ENCODE measurements at regions not wholly inside any gene's neighbourhood (a gene's known extent, or its start where the extent isn't known, plus 50 kb on each side); places are given as distances from the start of the nearest gene placed in this dataset.

GRCh38 chr14:95453713-95453980, 62.8 kb downstream of the SYNE3 start:
- no peak overlapping the region for H3K27ac ChIP-seq (ENCODE audit: low read length)
- TF ChIP-seq CTCF (IDR thresholded peaks at IDR 0.05; ENCODE audit: low read depth, low read length) (no peak), EZH2phosphoT487 (IDR thresholded peaks at IDR 0.05; ENCODE audit: low read depth) (no peak)
- no peaks in the 10 kb centered on the region for H3K9me3 ChIP-seq (ENCODE audit: insufficient read depth, low read length)
- peaks cover 80% of the 10 kb centered on the region for H3K36me3 ChIP-seq (replicated peaks; ENCODE audit: low read depth, low read length)
- H3K4me1 ChIP-seq (ENCODE audit: low read length) = peaks cover 19% of the 10 kb centered on the region
- no peak overlapping the region for H3K4me3 ChIP-seq (ENCODE audit: low read length)
- no peak overlapping the region for H2AFZ ChIP-seq (ENCODE audit: low read depth, low read length)
- no peak overlapping the region for H3K9ac ChIP-seq (ENCODE audit: low read length)
- no peaks in the 10 kb centered on the region for H3K27me3 ChIP-seq (ENCODE audit: low read depth, low read length)
- peaks cover 4% of the 10 kb centered on the region; the same call in 1 of the 2 replicates for H4K20me1 ChIP-seq (ENCODE audit: insufficient read depth, low read length)
- H3K4me2 ChIP-seq (ENCODE audit: low read length) = no peak overlapping the region
- no peaks in the 10 kb centered on the region for H3K79me2 ChIP-seq (ENCODE audit: low read length)

GRCh38 chr14:95452893-95453712, 63.3 kb downstream of the SYNE3 start:
- no peak overlapping the region for H3K9ac ChIP-seq (ENCODE audit: low read length)
- H4K20me1 ChIP-seq (ENCODE audit: insufficient read depth, low read length) = peaks cover under 1% of the 10 kb centered on the region; the same call in 1 of the 2 replicates
- peaks cover 16% of the 10 kb centered on the region for H3K4me1 ChIP-seq (ENCODE audit: low read length)
- TF ChIP-seq CTCF (IDR thresholded peaks at IDR 0.05; ENCODE audit: low read depth, low read length) (no peak), EZH2phosphoT487 (IDR thresholded peaks at IDR 0.05; ENCODE audit: low read depth) (no peak)
- H3K27ac ChIP-seq (ENCODE audit: low read length) = no peak overlapping the region
- H3K9me3 ChIP-seq (ENCODE audit: insufficient read depth, low read length) = no peaks in the 10 kb centered on the region
- H3K27me3 ChIP-seq (ENCODE audit: low read depth, low read length) = no peaks in the 10 kb centered on the region
- peaks cover 75% of the 10 kb centered on the region for H3K36me3 ChIP-seq (replicated peaks; ENCODE audit: low read depth, low read length)
- H2AFZ ChIP-seq (ENCODE audit: low read depth, low read length) = no peak overlapping the region
- no peak overlapping the region for H3K4me2 ChIP-seq (ENCODE audit: low read length)
- H3K4me3 ChIP-seq (ENCODE audit: low read length) = no peak overlapping the region
- no peaks in the 10 kb centered on the region for H3K79me2 ChIP-seq (ENCODE audit: low read length)

- Histone ChIP-seq H3K27ac (ENCODE audit: low read length) (no peak overlapping the region), H3K9me3 (ENCODE audit: insufficient read depth, low read length) (no peaks in the 10 kb centered on the region), H3K36me3 (replicated peaks; ENCODE audit: low read depth, low read length) (peaks cover 76% of the 10 kb centered on the region), H4K20me1 (ENCODE audit: insufficient read depth, low read length) (no peaks in the 10 kb centered on the region; the same call in 1 of the 2 replicates), H3K4me2 (ENCODE audit: low read length) (no peak overlapping the region), H3K4me1 (ENCODE audit: low read length) (peaks cover 8% of the 10 kb centered on the region), H2AFZ (ENCODE audit: low read depth, low read length) (no peak overlapping the region), H3K4me3 (ENCODE audit: low read length) (no peak overlapping the region), H3K9ac (ENCODE audit: low read length) (no peak overlapping the region), H3K79me2 (ENCODE audit: low read length) (no peaks in the 10 kb centered on the region), H3K27me3 (ENCODE audit: low read depth, low read length) (no peaks in the 10 kb centered on the region)
- TF ChIP-seq EZH2phosphoT487 (IDR thresholded peaks at IDR 0.05; ENCODE audit: low read depth) (no peak), CTCF (IDR thresholded peaks at IDR 0.05; ENCODE audit: low read depth, low read length) (peak; percentile 43)
These were observed 64.1 kb downstream of the SYNE3 start for GRCh38 chr14:95452176-95452892.

- Histone ChIP-seq H3K27me3 (ENCODE audit: low read depth, low read length) (no peaks in the 10 kb centered on the region), H3K4me2 (ENCODE audit: low read length) (no peak overlapping the region), H3K79me2 (ENCODE audit: low read length) (no peaks in the 10 kb centered on the region), H3K9me3 (ENCODE audit: insufficient read depth, low read length) (no peaks in the 10 kb centered on the region), H3K4me1 (ENCODE audit: low read length) (no peaks in the 10 kb centered on the region), H3K36me3 (replicated peaks; ENCODE audit: low read depth, low read length) (peaks cover 70% of the 10 kb centered on the region), H3K9ac (ENCODE audit: low read length) (no peak overlapping the region), H3K27ac (ENCODE audit: low read length) (no peak overlapping the region), H4K20me1 (ENCODE audit: insufficient read depth, low read length) (no peaks in the 10 kb centered on the region; the same call in 1 of the 2 replicates), H3K4me3 (ENCODE audit: low read length) (no peak overlapping the region), H2AFZ (ENCODE audit: low read depth, low read length) (no peak overlapping the region)
- no peak for TF ChIP-seq EZH2phosphoT487 (IDR thresholded peaks at IDR 0.05; ENCODE audit: low read depth)
- TF ChIP-seq CTCF (IDR thresholded peaks at IDR 0.05; ENCODE audit: low read depth, low read length) = no peak
These were observed 67.3 kb downstream of the SYNE3 start for GRCh38 chr14:95449131-95449530.
